SU-DHL-6 (cell line): ENCODE measurements at regions not wholly inside any gene's neighbourhood (a gene's known extent, or its start where the extent isn't known, plus 50 kb on each side); places are given as distances from the start of the nearest gene placed in this dataset.

Experiments used
- H2AFZ ChIP-seq: fragments of 200-600 bp; sonication (generic); 2 replicates; pipeline ENCODE4 v1.6.1; 2014; ENCODE audit warnings: low read depth, mild to moderate bottlenecking, moderate library complexity, mixed read lengths, antibody characterized with exemption, low read length; ENCODE audit not compliant: severe bottlenecking
- H3F3A ChIP-seq: fragments of 200-600 bp; shearing (Covaris generic); 2 replicates; pipeline ENCODE4 v1.6.0; 2016; ENCODE audit warnings: antibody characterized with exemption, mild to moderate bottlenecking; ENCODE audit not compliant: insufficient read depth
- H3K27ac ChIP-seq: fragments of 200-600 bp; sonication (generic); 2 replicates; pipeline ENCODE4 v1.5.1; 2016; ENCODE audit warnings: low read depth, mild to moderate bottlenecking, low read length, moderate library complexity, mixed read lengths
- H3K27me3 ChIP-seq: fragments of 200-600 bp; sonication (generic), shearing (Covaris generic); 2 replicates; pipeline ENCODE4 v1.6.0; 2014; ENCODE audit warnings: mild to moderate bottlenecking, low read length
- H3K36me3 ChIP-seq: fragments of 200-600 bp; sonication (generic); 2 replicates; pipeline ENCODE4 v1.6.1; 2014; ENCODE audit warnings: mild to moderate bottlenecking, low read length, mixed read lengths
- H3K4me2 ChIP-seq: fragments of 300-600, 200-600 bp; shearing (Covaris generic), sonication (generic); 2 replicates; pipeline ENCODE4 v1.6.0; 2014; ENCODE audit warnings: low read length, low read depth, mild to moderate bottlenecking; ENCODE audit not compliant: poor library complexity, severe bottlenecking
- H3K4me3 ChIP-seq: fragments of 200-600 bp; sonication (generic); 2 replicates; pipeline ENCODE4 v1.5.1; 2014; ENCODE audit warnings: antibody characterized with exemption, low read length, mild to moderate bottlenecking, mixed read lengths; ENCODE audit not compliant: insufficient read depth, poor library complexity, severe bottlenecking
- H3K79me2 ChIP-seq: fragments of 200-600 bp; sonication (generic); 2 replicates; pipeline ENCODE4 v1.6.1; 2014; ENCODE audit warnings: mild to moderate bottlenecking, low read length, moderate library complexity; ENCODE audit not compliant: insufficient read depth
- H3K9ac ChIP-seq: fragments of 200-600 bp; sonication (generic); 2 replicates; pipeline ENCODE4 v1.7.0; 2014; ENCODE audit warnings: mild to moderate bottlenecking, low read length
- H3K9me2 ChIP-seq: fragments of 200-600 bp; sonication (generic); replicated peaks from 2 replicates; pipeline ENCODE4 v1.6.1; 2014; ENCODE audit warnings: low read length; ENCODE audit not compliant: insufficient read depth
- H3K9me3 ChIP-seq: fragments of 200-600 bp; sonication (generic); 2 replicates; pipeline ENCODE4 v1.6.1; 2014; ENCODE audit warnings: low read length, mixed read lengths; ENCODE audit not compliant: insufficient read depth
- H4K20me1 ChIP-seq: fragments of 200-600 bp; sonication (generic); 2 replicates; pipeline ENCODE4 v1.6.1; 2014; ENCODE audit warnings: low read depth, mild to moderate bottlenecking, antibody characterized with exemption, low read length, moderate library complexity, mixed read lengths
- CTCF ChIP-seq: fragments of 200-600 bp; sonication (generic); IDR thresholded peaks from one replicate; pipeline ENCODE4 v1.5.1; 2017; ENCODE audit warnings: antibody characterized with exemption, mild to moderate bottlenecking, low read length, moderate library complexity; ENCODE audit not compliant: insufficient read depth, poor library complexity, severe bottlenecking
- EZH2phosphoT487 ChIP-seq: fragments of 200-600 bp; sonication (generic), shearing (Covaris generic); conservative IDR thresholded peaks from 2 replicates; pipeline ENCODE4 v1.6.1; 2018; ENCODE audit warnings: mild to moderate bottlenecking, antibody characterized with exemption, low read length, moderate library complexity, mixed read lengths

- Histone ChIP-seq H3K9ac (no peak overlapping the region), H4K20me1 (no peaks in the 10 kb centered on the region), H3K79me2 (no peaks in the 10 kb centered on the region), H3K27me3 (no peaks in the 10 kb centered on the region), H3K36me3 (no peaks in the 10 kb centered on the region), H3K9me2 (no peaks in the 10 kb centered on the region), H3F3A (no peaks in the 10 kb centered on the region), H2AFZ (no peak overlapping the region), H3K4me3 (no peak overlapping the region), H3K9me3 (no peaks in the 10 kb centered on the region), H3K4me2 (no peak overlapping the region), H3K27ac (no peak overlapping the region)
- no peak for TF ChIP-seq EZH2phosphoT487
Observed at GRCh38 chr12:13843841-13844240, 137.6 kb downstream of the GRIN2B start.

- Histone ChIP-seq H4K20me1 (no peaks in the 10 kb centered on the region), H3K9ac (no peak overlapping the region), H3K9me3 (no peaks in the 10 kb centered on the region), H3K79me2 (no peaks in the 10 kb centered on the region), H2AFZ (no peak overlapping the region), H3K36me3 (no peaks in the 10 kb centered on the region), H3K27me3 (no peaks in the 10 kb centered on the region), H3F3A (no peaks in the 10 kb centered on the region), H3K4me3 (no peak overlapping the region), H3K9me2 (no peaks in the 10 kb centered on the region), H3K4me2 (no peak overlapping the region), H3K27ac (no peak overlapping the region)
- TF ChIP-seq EZH2phosphoT487 = no peak
- no peak for TF ChIP-seq CTCF
Observed at GRCh38 chr12:13841358-13841757, 140.0 kb downstream of the GRIN2B start.

- H3K36me3 ChIP-seq = no peaks in the 10 kb centered on the region
- H3K4me2 ChIP-seq = no peak overlapping the region
- no peaks in the 10 kb centered on the region for H3K9me2 ChIP-seq
- no peaks in the 10 kb centered on the region for H3K9me3 ChIP-seq
- no peaks in the 10 kb centered on the region for H3K79me2 ChIP-seq
- H3K9ac ChIP-seq = no peak overlapping the region
- no peaks in the 10 kb centered on the region for H3K27me3 ChIP-seq
- no peaks in the 10 kb centered on the region for H3F3A ChIP-seq
- TF ChIP-seq EZH2phosphoT487 (no peak), CTCF (no peak)
- no peak overlapping the region for H3K4me3 ChIP-seq
- H4K20me1 ChIP-seq = no peaks in the 10 kb centered on the region
- no peak overlapping the region for H2AFZ ChIP-seq
- H3K27ac ChIP-seq = no peak overlapping the region
Observed at GRCh38 chr12:13839365-13840336, 141.8 kb downstream of the GRIN2B start.

- H3K4me3 ChIP-seq = no peak overlapping the region
- no peak overlapping the region for H3K27ac ChIP-seq
- no peaks in the 10 kb centered on the region for H3K9me3 ChIP-seq
- H3K9ac ChIP-seq = no peak overlapping the region
- no peaks in the 10 kb centered on the region for H3K9me2 ChIP-seq
- no peaks in the 10 kb centered on the region for H4K20me1 ChIP-seq
- TF ChIP-seq CTCF = no peak
- TF ChIP-seq EZH2phosphoT487 = no peak
- H3K79me2 ChIP-seq = no peaks in the 10 kb centered on the region
- H3K27me3 ChIP-seq = no peaks in the 10 kb centered on the region
- H2AFZ ChIP-seq = no peak overlapping the region
- no peaks in the 10 kb centered on the region for H3F3A ChIP-seq
- no peaks in the 10 kb centered on the region for H3K36me3 ChIP-seq
- H3K4me2 ChIP-seq = no peak overlapping the region
Observed at GRCh38 chr12:13836099-13836498, 145.3 kb downstream of the GRIN2B start.
